Left renal cortex interstitium (tissue), 4 donors: ENCODE measurements at regions not wholly inside any gene's neighbourhood (a gene's known extent, or its start where the extent isn't known, plus 50 kb on each side); places are given as distances from the start of the nearest gene placed in this dataset.

ENCODE experiments used
- DNase-seq, 4 donors: peaks; one replicate each; pipeline ENCODE4 v3.0.0-alpha.2; 2013; ENCODE audit warnings: low read depth in 4 of 4, low spot score in 2 of 4, missing footprints in 1 of 4

GRCh38 chr2:60003076-60003475 is 550.4 kb downstream of the BCL11A start:
- no peak for DNase-seq

- DNase-seq: no peak
Observed at GRCh38 chr2:60002183-60002867, 551.1 kb downstream of the BCL11A start.

- no peak for DNase-seq
Observed at GRCh38 chr2:60000686-60001085, 552.8 kb downstream of the BCL11A start.

GRCh38 chr2:59998324-59998723 is 555.1 kb downstream of the BCL11A start:
- DNase-seq: no peak

GRCh38 chr2:59997371-59997770 is 556.1 kb downstream of the BCL11A start:
- no peak for DNase-seq

GRCh38 chr2:59996855-59997254 is 556.6 kb downstream of the BCL11A start:
- DNase-seq: no peak

- DNase-seq: no peak
Observed at GRCh38 chr2:59993726-59994125, 559.7 kb downstream of the BCL11A start.

- DNase-seq: no peak
Observed at GRCh38 chr2:59988341-59988740, 565.1 kb downstream of the BCL11A start.

GRCh38 chr2:59986511-59986910 is 566.9 kb downstream of the BCL11A start:
- DNase-seq: no peak

GRCh38 chr2:59985923-59986322 is 567.5 kb downstream of the BCL11A start:
- no peak for DNase-seq

- peak in 2 of 4 donors; percentile 4 to 12 for DNase-seq
Observed at GRCh38 chr2:59974051-59974766, 579.2 kb downstream of the BCL11A start.

- DNase-seq: no peak
Observed at GRCh38 chr2:59969161-59969560, 584.3 kb downstream of the BCL11A start.

- no peak for DNase-seq
Observed at GRCh38 chr2:59968441-59968840, 585.0 kb downstream of the BCL11A start.

GRCh38 chr2:59967691-59968090 is 585.8 kb downstream of the BCL11A start:
- no peak for DNase-seq

- no peak for DNase-seq
Observed at GRCh38 chr2:59963157-59963556, 590.3 kb downstream of the BCL11A start.

GRCh38 chr2:59961746-59962145 is 591.7 kb downstream of the BCL11A start:
- DNase-seq: no peak

- DNase-seq: no peak
Observed at GRCh38 chr2:59959944-59960343, 593.5 kb downstream of the BCL11A start.

GRCh38 chr2:59957504-59957903 is 596.0 kb downstream of the BCL11A start:
- DNase-seq: no peak

- DNase-seq: no peak
Observed at GRCh38 chr2:59956981-59957380, 596.5 kb downstream of the BCL11A start.

GRCh38 chr2:59947917-59948541 is 605.4 kb downstream of the BCL11A start:
- DNase-seq: no peak

GRCh38 chr2:59947209-59947608 is 606.2 kb downstream of the BCL11A start:
- DNase-seq: no peak

- DNase-seq: no peak
Observed at GRCh38 chr2:59939236-59939635, 614.2 kb downstream of the BCL11A start.
